Right ventricle myocardium superior (tissue), 1 donor: ENCODE measurements at regions not wholly inside any gene's neighbourhood (a gene's known extent, or its start where the extent isn't known, plus 50 kb on each side); places are given as distances from the start of the nearest gene placed in this dataset.
A peak's percentile ranks its signal among the peaks of the same experiment; 100 is the strongest.
"Not testable (repeated sequence)": the region's sequence is repeated elsewhere in the genome, so short reads cannot be mapped to it uniquely, and the experiment has no call there.

Experiments used
- ATAC-seq: fragments of 200-7000 bp; cut with Tn5 transposase; one replicate; pipeline ENCODE4 v1.9.1; 2020; ENCODE audit warnings: mild to moderate bottlenecking; ENCODE audit not compliant: poor library complexity
- DNase-seq: peaks from one replicate; pipeline ENCODE4 v3.0.0-alpha.2; 2020
- intact Hi-C: fragments of 100-400 bp; cut with DNase I; formaldehyde crosslinking; loops from one replicate; pipeline ENCODE4 v1.11.2; 2022
- donor health status: DM: no; HTN: yes; CAD: no; lungs with severe emphysema.

DNA sequence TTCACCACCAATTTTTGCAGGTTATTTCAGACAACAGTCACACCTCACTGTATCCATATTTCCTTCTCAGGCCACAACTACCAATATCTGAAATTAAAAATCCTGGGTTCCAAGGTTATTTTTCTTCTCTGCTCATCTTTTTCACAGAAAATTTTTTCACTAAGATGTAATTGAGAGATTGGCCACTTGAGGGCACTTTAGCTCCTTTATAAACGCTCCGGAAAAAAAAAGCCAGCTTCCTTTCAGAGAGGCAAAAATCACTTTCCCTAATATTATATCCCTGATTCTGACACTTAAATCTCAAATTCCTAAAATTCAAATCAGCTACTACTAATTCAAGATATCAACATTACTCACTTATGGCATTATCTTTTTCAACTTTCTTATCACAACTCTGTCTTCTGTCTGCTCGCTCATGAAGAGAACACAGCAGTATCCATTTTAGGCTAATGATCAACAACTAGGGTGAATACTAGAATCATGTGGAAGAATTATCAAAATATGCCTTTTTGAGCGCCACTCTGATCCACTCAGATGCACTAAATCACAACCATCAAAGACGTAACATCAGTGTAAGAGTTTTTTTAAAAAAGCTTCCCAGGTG is 101.4 kb upstream of the RGS1 start:
- ATAC-seq (no peak), DNase-seq (no peak)
- intact Hi-C loops: loop anchor here (10.0 kb wide), 2 partner anchors 111 to 651 kb away; partner anchors contain the start of gene CDC73

- ATAC-seq: no peak
- intact Hi-C loops: loop anchor here (5.0 to 10.0 kb wide), 3 partner anchors 109 to 649 kb away; partner anchors contain the start of gene CDC73
Measured at GRCh38 chr1:192475329-192475728, 100.2 kb upstream of the RGS1 start.

DNA sequence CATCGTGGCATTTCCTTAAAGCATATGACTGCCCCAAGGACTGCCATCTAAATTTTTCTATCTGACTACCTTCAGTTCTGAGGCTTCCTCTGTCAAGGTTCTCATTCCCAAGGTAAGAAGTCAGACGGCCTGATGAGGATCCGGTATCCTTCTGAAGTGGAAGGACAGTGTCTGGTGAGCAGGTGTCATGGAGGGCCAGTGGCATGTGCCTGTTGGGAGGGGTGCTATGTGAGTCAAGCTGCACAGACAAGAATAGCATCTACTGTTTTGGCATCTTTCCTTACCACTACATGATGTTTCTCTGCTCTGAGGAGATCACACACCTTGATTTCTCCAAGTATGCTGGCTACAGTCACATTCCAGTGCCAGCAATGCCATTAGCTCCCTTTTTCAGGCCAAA is 99.6 kb upstream of the RGS1 start:
- intact Hi-C loops: loop anchor here (2.0 to 10.0 kb wide), 4 partner anchors 109 to 649 kb away; partner anchors contain the start of gene CDC73
- DNase-seq: no peak
- ATAC-seq: peak; percentile 58

More at GRCh38 chr1:192475329-192475728, 100.2 kb upstream of the RGS1 start:
- no peak for DNase-seq

DNA sequence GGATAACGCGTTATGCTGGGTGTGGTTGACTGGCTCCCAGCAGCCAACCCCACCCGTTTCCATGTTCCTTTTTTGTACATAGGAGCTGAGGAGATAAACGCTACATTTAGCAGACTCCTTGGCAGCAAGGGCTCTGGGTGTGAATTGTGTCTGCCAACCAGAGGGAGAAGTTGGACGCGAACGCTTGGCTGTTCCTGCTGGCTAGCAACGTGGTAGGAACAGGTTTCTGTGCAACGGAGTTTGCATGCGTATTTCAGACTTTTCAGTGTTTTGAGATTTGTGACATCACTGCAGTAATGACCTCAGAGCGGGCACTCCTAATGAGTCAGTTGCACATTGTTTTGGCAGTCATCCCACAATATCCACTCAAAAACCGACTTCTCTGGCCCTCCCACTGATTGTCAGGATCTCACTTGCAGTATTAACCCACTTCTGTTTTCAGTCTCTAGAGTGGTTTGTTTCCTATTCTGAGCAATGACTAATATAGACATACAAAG is 98.7 kb upstream of the RGS1 start:
- intact Hi-C loops: loop anchor here (2.0 to 10.0 kb wide), 4 partner anchors 108 to 648 kb away; partner anchors contain the start of gene CDC73
- DNase-seq (peak; percentile 64), ATAC-seq (peak; percentile 89)

DNA sequence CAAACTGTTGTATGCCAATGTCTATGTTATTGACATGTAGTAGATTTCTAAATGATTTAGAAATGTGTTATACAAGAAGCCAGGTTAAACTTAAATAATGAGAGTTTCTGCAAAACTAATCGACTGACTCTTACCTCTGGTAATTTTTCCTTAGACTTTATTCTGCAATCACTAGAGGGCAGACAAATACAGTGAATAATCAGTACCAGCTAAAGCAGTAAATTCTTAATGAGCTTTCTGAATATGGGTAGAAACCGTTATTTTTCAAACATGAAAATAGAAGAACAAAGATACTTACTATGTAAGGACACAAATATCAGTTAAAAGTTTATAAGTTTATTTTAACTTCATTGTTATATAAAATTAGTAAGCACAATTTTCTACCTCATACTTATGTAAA is 97.9 kb upstream of the RGS1 start:
- DNase-seq (no peak), ATAC-seq (peak; percentile 80)
- intact Hi-C loops: loop anchor here (2.0 to 10.0 kb wide), 4 partner anchors 107 to 647 kb away; partner anchors contain the start of gene CDC73

DNA sequence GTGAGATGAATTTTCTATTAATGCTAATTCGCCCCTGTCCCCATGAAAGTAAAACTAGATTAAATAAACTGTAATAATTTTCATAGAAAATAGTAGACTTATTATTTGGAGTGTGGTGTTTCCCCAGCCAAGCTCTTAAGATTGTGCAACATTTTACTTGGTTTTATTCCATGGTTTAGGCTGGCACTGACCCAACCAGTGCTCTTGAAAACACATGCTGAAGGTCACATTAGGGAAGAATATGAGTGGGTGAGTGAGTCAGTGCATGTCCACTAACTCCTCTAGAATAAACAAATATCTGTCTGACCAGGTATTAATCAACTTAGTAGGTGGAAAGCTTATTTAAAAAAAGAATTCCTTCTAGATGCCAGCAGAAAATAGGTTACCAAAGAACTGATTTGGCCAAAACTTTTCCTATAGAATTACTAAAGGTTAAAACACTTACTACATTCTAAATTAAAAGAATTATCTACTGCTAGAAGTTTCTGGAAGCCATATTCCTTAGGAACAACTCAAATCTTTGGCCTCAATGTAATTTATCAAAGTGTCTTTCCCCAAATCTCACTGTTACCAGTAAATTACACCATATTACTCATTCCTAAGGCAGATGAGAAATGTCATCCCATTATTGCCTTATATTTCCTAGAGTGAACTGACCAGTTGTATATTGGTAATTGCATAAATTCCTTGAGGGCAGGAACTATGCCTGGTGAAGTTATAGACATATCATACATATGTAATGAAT is 89.7 kb upstream of the RGS1 start:
- intact Hi-C loops: no loop called here
- DNase-seq: peak; percentile 49
- ATAC-seq: peak; percentile 95

- DNase-seq: no peak
- ATAC-seq: no peak
- intact Hi-C loops: no loop called here
Measured at GRCh38 chr1:192488058-192488457, 87.5 kb upstream of the RGS1 start.

- no peak for DNase-seq
- intact Hi-C loops: no loop called here
- ATAC-seq: no peak
Measured at GRCh38 chr1:192489047-192489446, 86.5 kb upstream of the RGS1 start.

- intact Hi-C loops: no loop called here
- peak; percentile 91 for ATAC-seq
- peak; percentile 59 for DNase-seq
Measured at GRCh38 chr1:192489748-192490147, 85.8 kb upstream of the RGS1 start.

GRCh38 chr1:192491804-192492554 is 83.6 kb upstream of the RGS1 start:
- no peak for DNase-seq
- intact Hi-C loops: no loop called here
- ATAC-seq: no peak

GRCh38 chr1:192493584-192493983 is 82.0 kb upstream of the RGS1 start:
- ATAC-seq: no peak
- DNase-seq: no peak
- intact Hi-C loops: no loop called here

- intact Hi-C loops: no loop called here
- DNase-seq (no peak), ATAC-seq (no peak)
Measured at GRCh38 chr1:192496369-192497056, 79.1 kb upstream of the RGS1 start.

- intact Hi-C loops: no loop called here
- DNase-seq: no peak
- no peak for ATAC-seq
Measured at GRCh38 chr1:192497214-192497794, 78.3 kb upstream of the RGS1 start.

DNA sequence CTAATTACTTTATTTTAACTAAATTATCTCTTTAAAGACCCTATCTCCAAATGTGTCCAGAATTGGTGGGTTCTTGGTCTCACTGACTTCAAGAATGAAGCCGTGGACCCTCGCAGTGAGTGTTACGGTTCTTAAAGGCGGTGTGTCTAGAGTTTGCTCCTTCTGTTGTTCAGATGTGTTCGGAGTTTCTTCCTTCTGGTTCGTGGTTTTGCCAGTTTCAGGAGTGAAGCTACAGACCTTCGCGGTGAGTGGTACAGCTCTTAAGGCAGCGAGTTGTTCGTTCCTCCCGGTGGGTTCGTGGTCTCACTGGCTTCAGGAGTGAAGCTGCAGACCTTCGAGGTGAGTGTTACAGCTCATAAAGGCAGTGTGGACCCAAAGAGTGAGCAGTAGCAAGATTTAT is 77.5 kb upstream of the RGS1 start:
- DNase-seq, ATAC-seq, intact Hi-C loops: not testable (repeated sequence)

DNA sequence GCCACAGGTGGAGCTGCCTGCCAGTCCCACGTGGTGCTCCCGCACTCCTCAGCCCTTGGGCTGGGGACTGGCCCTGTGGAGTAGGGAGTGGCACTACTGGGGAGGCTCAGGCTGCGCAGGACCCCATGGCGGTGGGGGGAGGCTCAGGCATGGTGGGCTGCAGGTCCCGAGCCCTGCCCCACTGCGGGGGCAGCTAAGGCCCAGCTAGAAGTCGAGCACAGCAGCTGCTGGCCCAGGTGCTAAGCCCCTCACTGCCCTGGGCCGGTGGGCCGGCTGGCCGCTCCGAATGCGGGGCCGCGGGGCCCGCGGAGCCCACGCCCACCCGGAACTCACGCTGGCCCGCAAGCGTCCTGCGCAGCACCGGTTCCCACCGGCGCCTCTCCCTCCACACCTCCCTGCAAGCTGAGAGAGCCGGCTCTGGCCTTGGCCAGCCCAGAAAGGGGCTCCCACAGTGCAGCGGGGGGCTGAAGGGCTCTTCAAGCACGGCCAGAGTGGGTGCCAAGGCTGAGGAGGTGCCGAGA is 76.5 kb upstream of the RGS1 start:
- DNase-seq, intact Hi-C loops, ATAC-seq: not testable (repeated sequence)

GRCh38 chr1:192500541-192500940 is 75.0 kb upstream of the RGS1 start:
- intact Hi-C loops, ATAC-seq, DNase-seq: not testable (repeated sequence)

- intact Hi-C loops: no loop called here
- no peak for DNase-seq
- no peak for ATAC-seq
Measured at GRCh38 chr1:192506741-192507155, 68.8 kb upstream of the RGS1 start.
